ENCODE measurements at regions not wholly inside any gene's neighbourhood (a gene's known extent, or its start where the extent isn't known, plus 50 kb on each side); places are given as distances from the start of the nearest gene placed in this dataset.

- no peak for DNase-seq (ENCODE audit: low spot score)
- 64% methylated on average over 1 of the region's 1 CpG for WGBS
- H3K9ac ChIP-seq (ENCODE audit: low read depth in 1 of 2, low read length in 2 of 2) = no peak overlapping the region
- H3K4me3 ChIP-seq (ENCODE audit: low read depth in 1 of 3, low read length in 3 of 3) = no peak overlapping the region
- H3K27ac ChIP-seq (ENCODE audit: low read depth in 1 of 2, low read length in 2 of 2) = no peak overlapping the region
- TF ChIP-seq REST (IDR thresholded peaks at IDR 0.05) (no peak), JUND (IDR thresholded peaks at IDR 0.05) (no peak), HNF4A (conservative IDR thresholded peaks at IDR 0.05) (no peak), HNF4G (IDR thresholded peaks at IDR 0.05) (no peak), NR2F2 (IDR thresholded peaks at IDR 0.05) (no peak), RXRA (IDR thresholded peaks at IDR 0.05) (no peak), EGR1 (IDR thresholded peaks at IDR 0.05; ENCODE audit: low read depth in 2 of 2) (no peak), FOXA2 (IDR thresholded peaks at IDR 0.05) (no peak), GABPA (IDR thresholded peaks at IDR 0.05 in 1 of 2, conservative IDR thresholded peaks at IDR 0.05 in 1 of 2) (no peak), RAD21 (IDR thresholded peaks at IDR 0.05) (no peak), YY1 (IDR thresholded peaks at IDR 0.05) (no peak), TAF1 (conservative IDR thresholded peaks at IDR 0.05) (no peak), ATF3 (IDR thresholded peaks at IDR 0.05) (no peak), SP1 (IDR thresholded peaks at IDR 0.05) (no peak), FOXA1 (IDR thresholded peaks at IDR 0.05) (no peak)
- TF ChIP-seq, protein P1, sequence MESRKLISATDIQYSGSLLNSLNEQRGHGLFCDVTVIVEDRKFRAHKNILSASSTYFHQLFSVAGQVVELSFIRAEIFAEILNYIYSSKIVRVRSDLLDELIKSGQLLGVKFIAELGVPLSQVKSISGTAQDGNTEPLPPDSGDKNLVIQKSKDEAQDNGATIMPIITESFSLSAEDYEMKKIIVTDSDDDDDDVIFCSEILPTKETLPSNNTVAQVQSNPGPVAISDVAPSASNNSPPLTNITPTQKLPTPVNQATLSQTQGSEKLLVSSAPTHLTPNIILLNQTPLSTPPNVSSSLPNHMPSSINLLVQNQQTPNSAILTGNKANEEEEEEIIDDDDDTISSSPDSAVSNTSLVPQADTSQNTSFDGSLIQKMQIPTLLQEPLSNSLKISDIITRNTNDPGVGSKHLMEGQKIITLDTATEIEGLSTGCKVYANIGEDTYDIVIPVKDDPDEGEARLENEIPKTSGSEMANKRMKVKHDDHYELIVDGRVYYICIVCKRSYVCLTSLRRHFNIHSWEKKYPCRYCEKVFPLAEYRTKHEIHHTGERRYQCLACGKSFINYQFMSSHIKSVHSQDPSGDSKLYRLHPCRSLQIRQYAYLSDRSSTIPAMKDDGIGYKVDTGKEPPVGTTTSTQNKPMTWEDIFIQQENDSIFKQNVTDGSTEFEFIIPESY (IDR thresholded peaks at IDR 0.05) = no peak
- TF ChIP-seq, protein P2, sequence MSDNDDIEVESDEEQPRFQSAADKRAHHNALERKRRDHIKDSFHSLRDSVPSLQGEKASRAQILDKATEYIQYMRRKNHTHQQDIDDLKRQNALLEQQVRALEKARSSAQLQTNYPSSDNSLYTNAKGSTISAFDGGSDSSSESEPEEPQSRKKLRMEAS (IDR thresholded peaks at IDR 0.05) = no peak
- TF ChIP-seq, protein P3, sequence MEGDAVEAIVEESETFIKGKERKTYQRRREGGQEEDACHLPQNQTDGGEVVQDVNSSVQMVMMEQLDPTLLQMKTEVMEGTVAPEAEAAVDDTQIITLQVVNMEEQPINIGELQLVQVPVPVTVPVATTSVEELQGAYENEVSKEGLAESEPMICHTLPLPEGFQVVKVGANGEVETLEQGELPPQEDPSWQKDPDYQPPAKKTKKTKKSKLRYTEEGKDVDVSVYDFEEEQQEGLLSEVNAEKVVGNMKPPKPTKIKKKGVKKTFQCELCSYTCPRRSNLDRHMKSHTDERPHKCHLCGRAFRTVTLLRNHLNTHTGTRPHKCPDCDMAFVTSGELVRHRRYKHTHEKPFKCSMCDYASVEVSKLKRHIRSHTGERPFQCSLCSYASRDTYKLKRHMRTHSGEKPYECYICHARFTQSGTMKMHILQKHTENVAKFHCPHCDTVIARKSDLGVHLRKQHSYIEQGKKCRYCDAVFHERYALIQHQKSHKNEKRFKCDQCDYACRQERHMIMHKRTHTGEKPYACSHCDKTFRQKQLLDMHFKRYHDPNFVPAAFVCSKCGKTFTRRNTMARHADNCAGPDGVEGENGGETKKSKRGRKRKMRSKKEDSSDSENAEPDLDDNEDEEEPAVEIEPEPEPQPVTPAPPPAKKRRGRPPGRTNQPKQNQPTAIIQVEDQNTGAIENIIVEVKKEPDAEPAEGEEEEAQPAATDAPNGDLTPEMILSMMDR (IDR thresholded peaks at IDR 0.05; ENCODE audit: low read depth, low read length, missing input control) = no peak
- H3K36me3 ChIP-seq (ENCODE audit: control insufficient read depth in 4 of 4, insufficient read depth in 3 of 4, low read depth in 1 of 4, low read length in 3 of 4) = no peaks in the 10 kb centered on the region
- no peaks in the 10 kb centered on the region for H3K4me1 ChIP-seq (ENCODE audit: control insufficient read depth in 4 of 4, insufficient read depth in 4 of 4, low read length in 3 of 4)
- H3K27me3 ChIP-seq (ENCODE audit: control insufficient read depth in 4 of 4, insufficient read depth in 4 of 4, low read length in 3 of 4) = no peaks in the 10 kb centered on the region
- peaks cover 0 to 17% (median 4%) of the 10 kb centered on the region in 4 donors for H3K9me3 ChIP-seq (ENCODE audit: control insufficient read depth in 4 of 4, low read length in 3 of 4)
These were observed 143.8 kb downstream of the ETAA1 start for GRCh38 chr2:67540962-67541361.
